ENCODE measurements at regions not wholly inside any gene's neighbourhood (a gene's known extent, or its start where the extent isn't known, plus 50 kb on each side); places are given as distances from the start of the nearest gene placed in this dataset.
A peak's percentile ranks its signal among the peaks of the same experiment; 100 is the strongest.

- no peak for FAIRE-seq
These were observed 68.9 kb downstream of the NCR2 start for GRCh38 chr6:41404182-41404845.

GRCh38 chr6:41405941-41406727, 70.7 kb downstream of the NCR2 start:
- FAIRE-seq (no peak), DNase-seq (ENCODE audit: low spot score) (no peak)

More at GRCh38 chr6:41404182-41404845, 68.9 kb downstream of the NCR2 start:
- DNase-seq (ENCODE audit: low spot score): no peak

- DNase-seq (ENCODE audit: low spot score): no peak
- no peak for FAIRE-seq
These were observed 71.5 kb downstream of the NCR2 start for GRCh38 chr6:41406728-41407489.

GRCh38 chr6:41408576-41408975, 73.2 kb downstream of the NCR2 start:
- DNase-seq (ENCODE audit: low spot score) (no peak), FAIRE-seq (no peak)

- FAIRE-seq (no peak), DNase-seq (ENCODE audit: low spot score) (no peak)
These were observed 73.6 kb downstream of the NCR2 start for GRCh38 chr6:41408982-41409381.

- FAIRE-seq: no peak
These were observed 74.1 kb downstream of the NCR2 start for GRCh38 chr6:41409489-41409888.

GRCh38 chr6:41411961-41412360, 76.6 kb downstream of the NCR2 start:
- DNase-seq (ENCODE audit: low spot score): no peak
- no peak for FAIRE-seq

More at GRCh38 chr6:41409489-41409888, 74.1 kb downstream of the NCR2 start:
- no peak for DNase-seq (ENCODE audit: low spot score)

GRCh38 chr6:41413250-41413649, 77.8 kb downstream of the NCR2 start:
- FAIRE-seq: no peak
- no peak for DNase-seq (ENCODE audit: low spot score)

GRCh38 chr6:41416501-41416837, 81.1 kb downstream of the NCR2 start:
- no peak for FAIRE-seq
- DNase-seq (ENCODE audit: low spot score): no peak

- DNase-seq (ENCODE audit: low spot score) (no peak), FAIRE-seq (no peak)
These were observed 83.3 kb downstream of the NCR2 start for GRCh38 chr6:41418741-41419140.

- DNase-seq (ENCODE audit: low spot score) (no peak), FAIRE-seq (no peak)
These were observed 84.0 kb downstream of the NCR2 start for GRCh38 chr6:41419385-41419784.

GRCh38 chr6:41420186-41420585, 84.8 kb downstream of the NCR2 start:
- FAIRE-seq (no peak), DNase-seq (ENCODE audit: low spot score) (no peak)

- DNase-seq (ENCODE audit: low spot score): no peak
- FAIRE-seq: no peak
These were observed 86.8 kb downstream of the NCR2 start for GRCh38 chr6:41422161-41422560.

- FAIRE-seq: no peak
- no peak for DNase-seq (ENCODE audit: low spot score)
These were observed 87.6 kb downstream of the NCR2 start for GRCh38 chr6:41423002-41423401.

- FAIRE-seq (no peak), DNase-seq (ENCODE audit: low spot score) (peak; percentile 30)
These were observed 89.1 kb downstream of the NCR2 start for GRCh38 chr6:41424370-41425058.

GRCh38 chr6:41425511-41425910, 90.1 kb downstream of the NCR2 start:
- FAIRE-seq: no peak

GRCh38 chr6:41426438-41426851, 91.0 kb downstream of the NCR2 start:
- DNase-seq (ENCODE audit: low spot score) (no peak), FAIRE-seq (no peak)

More at GRCh38 chr6:41425511-41425910, 90.1 kb downstream of the NCR2 start:
- no peak for DNase-seq (ENCODE audit: low spot score)

GRCh38 chr6:41426888-41427641, 91.7 kb downstream of the NCR2 start:
- FAIRE-seq (no peak), DNase-seq (ENCODE audit: low spot score) (no peak)

GRCh38 chr6:41427642-41428335, 92.4 kb downstream of the NCR2 start:
- FAIRE-seq: no peak
- DNase-seq (ENCODE audit: low spot score): no peak

- DNase-seq (ENCODE audit: low spot score) (no peak), FAIRE-seq (no peak)
These were observed 93.1 kb downstream of the NCR2 start for GRCh38 chr6:41428336-41428995.

All from RCC 7860 (cell line).